ENCODE measurements at regions not wholly inside any gene's neighbourhood (a gene's known extent, or its start where the extent isn't known, plus 50 kb on each side); places are given as distances from the start of the nearest gene placed in this dataset.
A peak's percentile ranks its signal among the peaks of the same experiment; 100 is the strongest.

DNA sequence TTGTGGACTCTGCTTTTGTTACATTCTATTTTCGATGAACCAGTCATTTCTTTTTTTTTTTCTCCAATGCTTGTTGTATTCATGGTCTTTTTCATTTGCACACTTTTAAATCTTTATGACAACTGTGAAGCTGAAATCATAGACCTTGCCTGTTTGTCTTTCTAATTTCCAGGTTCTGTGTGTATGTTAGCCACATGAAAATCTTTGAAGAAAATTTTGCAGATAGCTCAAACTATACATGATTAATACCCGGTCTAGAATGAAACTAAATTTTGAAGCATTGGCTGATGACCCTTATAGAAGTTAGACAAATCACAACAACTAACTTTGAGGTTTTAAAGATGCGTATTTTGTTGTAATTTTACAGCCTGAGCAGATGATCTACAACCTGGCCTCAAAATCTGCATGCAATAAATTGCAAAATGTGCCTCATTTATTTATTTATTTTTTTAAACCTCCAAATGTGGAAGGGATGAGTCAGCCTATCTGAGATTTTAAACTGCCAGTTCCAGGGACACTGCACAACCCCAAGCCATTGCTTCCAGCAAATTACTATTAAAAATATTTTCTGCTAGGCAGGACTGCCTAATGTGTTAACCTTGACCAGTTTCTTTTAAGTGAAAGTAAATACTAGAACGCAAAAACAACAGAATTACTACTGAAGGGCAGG is 96.3 kb upstream of the NAV3 start (continued):
- TF ChIP-seq, protein P1, sequence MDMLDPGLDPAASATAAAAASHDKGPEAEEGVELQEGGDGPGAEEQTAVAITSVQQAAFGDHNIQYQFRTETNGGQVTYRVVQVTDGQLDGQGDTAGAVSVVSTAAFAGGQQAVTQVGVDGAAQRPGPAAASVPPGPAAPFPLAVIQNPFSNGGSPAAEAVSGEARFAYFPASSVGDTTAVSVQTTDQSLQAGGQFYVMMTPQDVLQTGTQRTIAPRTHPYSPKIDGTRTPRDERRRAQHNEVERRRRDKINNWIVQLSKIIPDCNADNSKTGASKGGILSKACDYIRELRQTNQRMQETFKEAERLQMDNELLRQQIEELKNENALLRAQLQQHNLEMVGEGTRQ (IDR thresholded peaks at IDR 0.05; ENCODE audit: borderline replicate concordance, low read depth, low read length): no peak
- peak; percentile 68 for TF ChIP-seq JUND (IDR thresholded peaks at IDR 0.05)
- TF ChIP-seq, protein P2, sequence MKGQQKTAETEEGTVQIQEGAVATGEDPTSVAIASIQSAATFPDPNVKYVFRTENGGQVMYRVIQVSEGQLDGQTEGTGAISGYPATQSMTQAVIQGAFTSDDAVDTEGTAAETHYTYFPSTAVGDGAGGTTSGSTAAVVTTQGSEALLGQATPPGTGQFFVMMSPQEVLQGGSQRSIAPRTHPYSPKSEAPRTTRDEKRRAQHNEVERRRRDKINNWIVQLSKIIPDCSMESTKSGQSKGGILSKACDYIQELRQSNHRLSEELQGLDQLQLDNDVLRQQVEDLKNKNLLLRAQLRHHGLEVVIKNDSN (IDR thresholded peaks at IDR 0.05; ENCODE audit: borderline replicate concordance, low read depth): no peak
- TF ChIP-seq NFIC (IDR thresholded peaks at IDR 0.05; ENCODE audit: borderline replicate concordance): no peak
- TF ChIP-seq EZH2phosphoT487 (IDR thresholded peaks at IDR 0.05; ENCODE audit: borderline replicate concordance, low read depth): no peak
- TF ChIP-seq, protein P3, sequence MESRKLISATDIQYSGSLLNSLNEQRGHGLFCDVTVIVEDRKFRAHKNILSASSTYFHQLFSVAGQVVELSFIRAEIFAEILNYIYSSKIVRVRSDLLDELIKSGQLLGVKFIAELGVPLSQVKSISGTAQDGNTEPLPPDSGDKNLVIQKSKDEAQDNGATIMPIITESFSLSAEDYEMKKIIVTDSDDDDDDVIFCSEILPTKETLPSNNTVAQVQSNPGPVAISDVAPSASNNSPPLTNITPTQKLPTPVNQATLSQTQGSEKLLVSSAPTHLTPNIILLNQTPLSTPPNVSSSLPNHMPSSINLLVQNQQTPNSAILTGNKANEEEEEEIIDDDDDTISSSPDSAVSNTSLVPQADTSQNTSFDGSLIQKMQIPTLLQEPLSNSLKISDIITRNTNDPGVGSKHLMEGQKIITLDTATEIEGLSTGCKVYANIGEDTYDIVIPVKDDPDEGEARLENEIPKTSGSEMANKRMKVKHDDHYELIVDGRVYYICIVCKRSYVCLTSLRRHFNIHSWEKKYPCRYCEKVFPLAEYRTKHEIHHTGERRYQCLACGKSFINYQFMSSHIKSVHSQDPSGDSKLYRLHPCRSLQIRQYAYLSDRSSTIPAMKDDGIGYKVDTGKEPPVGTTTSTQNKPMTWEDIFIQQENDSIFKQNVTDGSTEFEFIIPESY (IDR thresholded peaks at IDR 0.05; ENCODE audit: borderline replicate concordance, low read depth): no peak

DNA sequence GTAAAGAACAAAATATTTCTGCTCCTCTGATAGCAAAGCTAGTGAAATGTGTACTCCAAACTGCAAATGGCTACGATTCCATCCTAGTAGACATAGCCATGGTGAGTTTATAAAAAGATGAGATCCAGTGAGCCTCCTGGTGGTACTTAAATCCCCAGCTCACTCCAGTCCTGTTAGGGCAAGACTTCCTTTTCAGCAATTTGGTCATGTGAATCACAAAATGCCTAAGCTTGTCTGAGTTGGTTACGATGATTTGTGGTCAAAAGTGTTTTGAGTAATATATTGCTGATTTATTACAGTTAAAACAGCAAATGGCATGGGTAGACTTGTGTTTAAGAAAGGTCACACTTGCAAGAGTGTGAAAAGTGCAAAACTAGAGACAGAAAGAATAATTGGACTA is 102.7 kb upstream of the NAV3 start:
- no peak overlapping the region for H2AFZ ChIP-seq (ENCODE audit: low read depth)
- POLR2A ChIA-PET: no interaction called here

More for the DNA sequence above, 102.7 kb upstream of the NAV3 start:
- DNase-seq: no peak
- Histone ChIP-seq H3F3A (replicated peaks; ENCODE audit: insufficient read depth) (no peaks in the 10 kb centered on the region), H3K79me2 (ENCODE audit: insufficient read depth) (no peaks in the 10 kb centered on the region; the same call in 1 of the 2 replicates), H3K36me3 (replicated peaks in 1 of 2; ENCODE audit: control insufficient read depth in 1 of 2, insufficient read depth in 2 of 2, low read length in 1 of 2) (no peaks in the 10 kb centered on the region), H3K9me3 (no peaks in the 10 kb centered on the region), H4K20me1 (ENCODE audit: insufficient read depth) (no peaks in the 10 kb centered on the region), H3K27me3 (ENCODE audit: insufficient read depth) (no peaks in the 10 kb centered on the region), H3K27ac (ENCODE audit: low read depth in 2 of 2, low read length in 1 of 2) (no peak overlapping the region), H3K9me2 (no peaks in the 10 kb centered on the region), H3K9ac (no peak overlapping the region), H3K4me1 (ENCODE audit: control insufficient read depth in 1 of 2, insufficient read depth in 2 of 2, low read depth in 1 of 2, low read length in 1 of 2) (no peaks in the 10 kb centered on the region; a peak in 2 of 4 replicates), H3K4me2 (no peak overlapping the region), H3K4me3 (ENCODE audit: low read depth in 2 of 2, low read length in 1 of 2) (no peak overlapping the region)
- CTCF ChIA-PET: interaction anchor here (0.6 kb wide), 1 partner anchor 136 kb away, joined by 3 read pairs; no protein-coding TSS in a partner anchor
- TF ChIP-seq SIN3A (IDR thresholded peaks at IDR 0.05; ENCODE audit: borderline replicate concordance, low read depth, low read length) (no peak), NRF1 (IDR thresholded peaks at IDR 0.05; ENCODE audit: low read depth, low read length) (no peak), MEF2A (IDR thresholded peaks at IDR 0.05; ENCODE audit: borderline replicate concordance, low read depth) (no peak), YY1 (IDR thresholded peaks at IDR 0.05; ENCODE audit: low read depth) (no peak), CHD2 (IDR thresholded peaks at IDR 0.05; ENCODE audit: low read length, partially characterized antibody) (no peak), POLR2AphosphoS5 (IDR thresholded peaks at IDR 0.05; ENCODE audit: low read depth, low read length) (no peak)
- TF ChIP-seq, protein P4, sequence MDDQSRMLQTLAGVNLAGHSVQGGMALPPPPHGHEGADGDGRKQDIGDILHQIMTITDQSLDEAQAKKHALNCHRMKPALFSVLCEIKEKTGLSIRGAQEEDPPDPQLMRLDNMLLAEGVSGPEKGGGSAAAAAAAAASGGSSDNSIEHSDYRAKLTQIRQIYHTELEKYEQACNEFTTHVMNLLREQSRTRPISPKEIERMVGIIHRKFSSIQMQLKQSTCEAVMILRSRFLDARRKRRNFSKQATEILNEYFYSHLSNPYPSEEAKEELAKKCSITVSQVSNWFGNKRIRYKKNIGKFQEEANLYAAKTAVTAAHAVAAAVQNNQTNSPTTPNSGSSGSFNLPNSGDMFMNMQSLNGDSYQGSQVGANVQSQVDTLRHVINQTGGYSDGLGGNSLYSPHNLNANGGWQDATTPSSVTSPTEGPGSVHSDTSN (IDR thresholded peaks at IDR 0.05): no peak
- 78% methylated on average over 2 of the region's 2 CpGs for WGBS (ENCODE audit: low lambda C conversion rate)
